ENCODE measurements at regions not wholly inside any gene's neighbourhood (a gene's known extent, or its start where the extent isn't known, plus 50 kb on each side); places are given as distances from the start of the nearest gene placed in this dataset.
A peak's percentile ranks its signal among the peaks of the same experiment; 100 is the strongest.
"Not testable (repeated sequence)": the region's sequence is repeated elsewhere in the genome, so short reads cannot be mapped to it uniquely, and the experiment has no call there.

DNA sequence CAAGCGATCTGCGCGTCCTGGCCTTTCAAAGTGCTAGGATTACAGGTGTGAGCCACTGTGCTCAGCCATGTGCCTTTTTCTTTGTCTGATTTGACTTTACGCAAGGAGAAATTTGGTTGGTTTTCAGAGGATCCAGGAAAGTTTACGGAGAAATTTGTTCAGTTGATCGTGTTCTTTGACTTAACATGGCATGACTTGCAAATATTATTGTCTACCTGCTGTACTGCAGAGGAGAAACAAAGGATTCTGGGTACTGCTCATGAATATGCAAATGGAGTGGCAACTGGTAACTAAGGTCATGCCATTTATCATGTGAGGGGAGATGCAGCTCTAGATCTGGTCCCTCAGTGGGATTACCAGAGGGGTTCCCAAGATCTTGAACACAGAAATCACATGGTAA, 68.8 kb upstream of the CHD6 start (continued):
- TF ChIP-seq, protein P1, sequence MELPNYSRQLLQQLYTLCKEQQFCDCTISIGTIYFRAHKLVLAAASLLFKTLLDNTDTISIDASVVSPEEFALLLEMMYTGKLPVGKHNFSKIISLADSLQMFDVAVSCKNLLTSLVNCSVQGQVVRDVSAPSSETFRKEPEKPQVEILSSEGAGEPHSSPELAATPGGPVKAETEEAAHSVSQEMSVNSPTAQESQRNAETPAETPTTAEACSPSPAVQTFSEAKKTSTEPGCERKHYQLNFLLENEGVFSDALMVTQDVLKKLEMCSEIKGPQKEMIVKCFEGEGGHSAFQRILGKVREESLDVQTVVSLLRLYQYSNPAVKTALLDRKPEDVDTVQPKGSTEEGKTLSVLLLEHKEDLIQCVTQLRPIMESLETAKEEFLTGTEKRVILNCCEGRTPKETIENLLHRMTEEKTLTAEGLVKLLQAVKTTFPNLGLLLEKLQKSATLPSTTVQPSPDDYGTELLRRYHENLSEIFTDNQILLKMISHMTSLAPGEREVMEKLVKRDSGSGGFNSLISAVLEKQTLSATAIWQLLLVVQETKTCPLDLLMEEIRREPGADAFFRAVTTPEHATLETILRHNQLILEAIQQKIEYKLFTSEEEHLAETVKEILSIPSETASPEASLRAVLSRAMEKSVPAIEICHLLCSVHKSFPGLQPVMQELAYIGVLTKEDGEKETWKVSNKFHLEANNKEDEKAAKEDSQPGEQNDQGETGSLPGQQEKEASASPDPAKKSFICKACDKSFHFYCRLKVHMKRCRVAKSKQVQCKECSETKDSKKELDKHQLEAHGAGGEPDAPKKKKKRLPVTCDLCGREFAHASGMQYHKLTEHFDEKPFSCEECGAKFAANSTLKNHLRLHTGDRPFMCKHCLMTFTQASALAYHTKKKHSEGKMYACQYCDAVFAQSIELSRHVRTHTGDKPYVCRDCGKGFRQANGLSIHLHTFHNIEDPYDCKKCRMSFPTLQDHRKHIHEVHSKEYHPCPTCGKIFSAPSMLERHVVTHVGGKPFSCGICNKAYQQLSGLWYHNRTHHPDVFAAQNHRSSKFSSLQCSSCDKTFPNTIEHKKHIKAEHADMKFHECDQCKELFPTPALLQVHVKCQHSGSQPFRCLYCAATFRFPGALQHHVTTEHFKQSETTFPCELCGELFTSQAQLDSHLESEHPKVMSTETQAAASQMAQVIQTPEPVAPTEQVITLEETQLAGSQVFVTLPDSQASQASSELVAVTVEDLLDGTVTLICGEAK (IDR thresholded peaks at IDR 0.05), result no peak
- TF ChIP-seq, protein P1 (CRISPR knock-in tag; IDR thresholded peaks at IDR 0.05), result no peak
- peak; percentile 85 for TF ChIP-seq NFE2L2 (IDR thresholded peaks at IDR 0.05; ENCODE audit: low read length)
- no peak for TF ChIP-seq MLLT10 (CRISPR knock-in tag; IDR thresholded peaks at IDR 0.05)
- TF ChIP-seq, protein P2, sequence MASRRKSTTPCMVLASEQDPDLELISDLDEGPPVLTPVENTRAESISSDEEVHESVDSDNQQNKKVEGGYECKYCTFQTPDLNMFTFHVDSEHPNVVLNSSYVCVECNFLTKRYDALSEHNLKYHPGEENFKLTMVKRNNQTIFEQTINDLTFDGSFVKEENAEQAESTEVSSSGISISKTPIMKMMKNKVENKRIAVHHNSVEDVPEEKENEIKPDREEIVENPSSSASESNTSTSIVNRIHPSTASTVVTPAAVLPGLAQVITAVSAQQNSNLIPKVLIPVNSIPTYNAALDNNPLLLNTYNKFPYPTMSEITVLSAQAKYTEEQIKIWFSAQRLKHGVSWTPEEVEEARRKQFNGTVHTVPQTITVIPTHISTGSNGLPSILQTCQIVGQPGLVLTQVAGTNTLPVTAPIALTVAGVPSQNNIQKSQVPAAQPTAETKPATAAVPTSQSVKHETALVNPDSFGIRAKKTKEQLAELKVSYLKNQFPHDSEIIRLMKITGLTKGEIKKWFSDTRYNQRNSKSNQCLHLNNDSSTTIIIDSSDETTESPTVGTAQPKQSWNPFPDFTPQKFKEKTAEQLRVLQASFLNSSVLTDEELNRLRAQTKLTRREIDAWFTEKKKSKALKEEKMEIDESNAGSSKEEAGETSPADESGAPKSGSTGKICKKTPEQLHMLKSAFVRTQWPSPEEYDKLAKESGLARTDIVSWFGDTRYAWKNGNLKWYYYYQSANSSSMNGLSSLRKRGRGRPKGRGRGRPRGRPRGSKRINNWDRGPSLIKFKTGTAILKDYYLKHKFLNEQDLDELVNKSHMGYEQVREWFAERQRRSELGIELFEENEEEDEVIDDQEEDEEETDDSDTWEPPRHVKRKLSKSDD (CRISPR knock-in tag; IDR thresholded peaks at IDR 0.05; ENCODE audit: low read depth), result no peak
- TF ChIP-seq, protein P3, sequence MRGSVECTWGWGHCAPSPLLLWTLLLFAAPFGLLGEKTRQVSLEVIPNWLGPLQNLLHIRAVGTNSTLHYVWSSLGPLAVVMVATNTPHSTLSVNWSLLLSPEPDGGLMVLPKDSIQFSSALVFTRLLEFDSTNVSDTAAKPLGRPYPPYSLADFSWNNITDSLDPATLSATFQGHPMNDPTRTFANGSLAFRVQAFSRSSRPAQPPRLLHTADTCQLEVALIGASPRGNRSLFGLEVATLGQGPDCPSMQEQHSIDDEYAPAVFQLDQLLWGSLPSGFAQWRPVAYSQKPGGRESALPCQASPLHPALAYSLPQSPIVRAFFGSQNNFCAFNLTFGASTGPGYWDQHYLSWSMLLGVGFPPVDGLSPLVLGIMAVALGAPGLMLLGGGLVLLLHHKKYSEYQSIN (CRISPR knock-in tag; IDR thresholded peaks at IDR 0.05; ENCODE audit: borderline replicate concordance), result no peak

DNA sequence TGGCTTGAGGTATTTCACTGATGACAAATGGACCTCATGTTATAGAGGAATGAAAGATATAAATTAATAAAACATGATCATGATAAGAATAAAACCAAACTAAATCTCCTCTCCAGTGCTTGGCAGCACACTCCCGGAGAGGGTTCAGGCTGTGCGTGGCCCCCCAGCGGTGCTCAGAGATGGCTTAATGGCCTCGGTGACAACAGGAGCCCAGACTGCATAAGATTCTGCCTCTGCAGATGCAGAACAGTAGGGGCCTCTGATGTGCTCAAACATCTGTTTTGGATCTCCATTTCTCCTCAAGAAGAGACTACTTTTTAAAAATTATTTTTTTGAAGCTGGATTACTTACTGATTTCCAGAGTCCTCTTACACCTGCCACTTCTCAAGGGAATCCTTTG, 67.0 kb upstream of the CHD6 start:
- H4K20me1 ChIP-seq (ENCODE audit: insufficient read depth, low read length); DNase-seq (ENCODE audit: low spot score); H3K9me3 ChIP-seq (ENCODE audit: low read length); intact Hi-C loops (cut with micrococcal nuclease; ENCODE audit: unreplicated experiment); H3K9ac ChIP-seq (ENCODE audit: insufficient read depth, low read depth, low read length); H3K27ac ChIP-seq (ENCODE audit: extremely low read length, insufficient read depth, low read length); FAIRE-seq; H3K36me3 ChIP-seq (replicated peaks in 1 of 2; ENCODE audit: control insufficient read depth in 1 of 2, insufficient read depth in 2 of 2, low read length in 2 of 2); ATAC-seq; H3K4me1 ChIP-seq (ENCODE audit: insufficient read depth, low read length); POLR2A ChIA-PET; H3K4me3 ChIP-seq (replicated peaks in 1 of 3; ENCODE audit: insufficient read depth in 1 of 3, low read depth in 2 of 3, low read length in 3 of 3); in situ Hi-C loops (cut with HindIII; ENCODE audit: extremely low pct_ligation_motif_present, low pct_unique_long_range_greater_than_20kb); H3K4me2 ChIP-seq (ENCODE audit: low read depth, low read length); BruUV-seq (replicated peaks); H2AFZ ChIP-seq (ENCODE audit: low read length); H3K79me2 ChIP-seq (ENCODE audit: insufficient read depth, low read length); CTCF ChIA-PET (ENCODE audit: low intra/inter-chr PET ratio, low total read pairs): not testable (repeated sequence)
- peaks cover 0 to 17% of the 10 kb centered on the region in 2 experiments; a peak in 3 of 5 replicates for H3K27me3 ChIP-seq (ENCODE audit: control insufficient read depth in 1 of 2, insufficient read depth in 2 of 2, low read length in 2 of 2)
- 52% methylated on average over 4 of the region's 4 CpGs for WGBS (ENCODE audit: low lambda C conversion rate)
